A204.1 (cell line): ENCODE measurements at regions not wholly inside any gene's neighbourhood (a gene's known extent, or its start where the extent isn't known, plus 50 kb on each side); places are given as distances from the start of the nearest gene placed in this dataset.

Source experiments
- FAIRE-seq: peaks from 2 replicates; lab custom pipeline; 2012; peaks lifted over from hg19 to GRCh38; lab: Jason Lieb, UNC

GRCh38 chr6:92822222-92822621 is 597.1 kb downstream of the EPHA7 start:
- no peak for FAIRE-seq

GRCh38 chr6:92820601-92821000 is 598.8 kb downstream of the EPHA7 start:
- no peak for FAIRE-seq

GRCh38 chr6:92810913-92811312 is 608.4 kb downstream of the EPHA7 start:
- no peak for FAIRE-seq

GRCh38 chr6:92806254-92806653 is 613.1 kb downstream of the EPHA7 start:
- no peak for FAIRE-seq

- FAIRE-seq, result no peak
These were observed 628.0 kb downstream of the EPHA7 start for GRCh38 chr6:92791403-92791802.

GRCh38 chr6:92790381-92790780 is 629.0 kb downstream of the EPHA7 start:
- no peak for FAIRE-seq

- FAIRE-seq, result no peak
These were observed 635.1 kb downstream of the EPHA7 start for GRCh38 chr6:92784235-92784634.

- FAIRE-seq, result no peak
These were observed 639.6 kb downstream of the EPHA7 start for GRCh38 chr6:92779746-92780145.

GRCh38 chr6:92777146-92777740 is 642.1 kb downstream of the EPHA7 start:
- FAIRE-seq, result peak; percentile 78

GRCh38 chr6:92770540-92770939 is 648.8 kb downstream of the EPHA7 start:
- FAIRE-seq, result no peak

GRCh38 chr6:92767101-92767500 is 652.3 kb downstream of the EPHA7 start:
- no peak for FAIRE-seq

- no peak for FAIRE-seq
These were observed 655.7 kb downstream of the EPHA7 start for GRCh38 chr6:92763680-92764079.

- no peak for FAIRE-seq
These were observed 656.1 kb downstream of the EPHA7 start for GRCh38 chr6:92763274-92763584.

- no peak for FAIRE-seq
These were observed 656.7 kb downstream of the EPHA7 start for GRCh38 chr6:92762443-92763273.

- FAIRE-seq, result no peak
These were observed 660.2 kb downstream of the EPHA7 start for GRCh38 chr6:92759178-92759577.

- no peak for FAIRE-seq
These were observed 661.4 kb downstream of the EPHA7 start for GRCh38 chr6:92757925-92758324.

- no peak for FAIRE-seq
These were observed 662.4 kb downstream of the EPHA7 start for GRCh38 chr6:92756912-92757311.

- FAIRE-seq, result no peak
These were observed 665.4 kb downstream of the EPHA7 start for GRCh38 chr6:92753956-92754355.

- no peak for FAIRE-seq
These were observed 667.2 kb downstream of the EPHA7 start for GRCh38 chr6:92752114-92752513.

- FAIRE-seq, result no peak
These were observed 671.2 kb downstream of the EPHA7 start for GRCh38 chr6:92748131-92748530.

- FAIRE-seq, result no peak
These were observed 681.4 kb downstream of the EPHA7 start for GRCh38 chr6:92737983-92738382.

- FAIRE-seq, result no peak
These were observed 695.9 kb downstream of the EPHA7 start for GRCh38 chr6:92723390-92723931.

- no peak for FAIRE-seq
These were observed 699.6 kb downstream of the EPHA7 start for GRCh38 chr6:92719773-92720172.

GRCh38 chr6:92716638-92717037 is 702.7 kb downstream of the EPHA7 start:
- no peak for FAIRE-seq
